Type B pancreatic cell (in vitro differentiated cells): ENCODE measurements at regions not wholly inside any gene's neighbourhood (a gene's known extent, or its start where the extent isn't known, plus 50 kb on each side); places are given as distances from the start of the nearest gene placed in this dataset.
A peak's percentile ranks its signal among the peaks of the same experiment; 100 is the strongest.

Experiments
- DNase-seq: peaks from one replicate; pipeline ENCODE4 v3.0.0; 2021; ENCODE audit warnings: mixed read lengths; ENCODE audit not compliant: unreplicated experiment; ENCODE audit errors: extremely low spot score
- H3K27ac Mint-ChIP-seq: 2 replicates; pipeline ENCODE4 v1.8.0; 2021; ENCODE audit warnings: mild to moderate bottlenecking, mixed read lengths
- H3K27me3 Mint-ChIP-seq: 2 replicates; pipeline ENCODE4 v1.8.0; 2021; ENCODE audit warnings: mixed read lengths
- H3K36me3 Mint-ChIP-seq: 2 replicates; pipeline ENCODE4 v1.8.0; 2021; ENCODE audit warnings: mixed read lengths
- H3K4me1 Mint-ChIP-seq: one replicate; pipeline ENCODE4 v1.8.0; 2021; ENCODE audit warnings: mixed read lengths; ENCODE audit not compliant: unreplicated experiment
- H3K4me3 Mint-ChIP-seq: 2 replicates; pipeline ENCODE4 v1.8.0; 2021; ENCODE audit warnings: mild to moderate bottlenecking, mixed read lengths
- H3K9me3 Mint-ChIP-seq: 2 replicates; pipeline ENCODE4 v1.8.0; 2021; ENCODE audit warnings: mixed read lengths
- TF ChIP-seq, protein P1 (sequence below): fragments of 200-600 bp; sonication (generic); conservative IDR thresholded peaks from 2 replicates; pipeline ENCODE4 v1.5.0; 2021; ENCODE audit warnings: antibody characterized with exemption, mild to moderate bottlenecking

DNA sequence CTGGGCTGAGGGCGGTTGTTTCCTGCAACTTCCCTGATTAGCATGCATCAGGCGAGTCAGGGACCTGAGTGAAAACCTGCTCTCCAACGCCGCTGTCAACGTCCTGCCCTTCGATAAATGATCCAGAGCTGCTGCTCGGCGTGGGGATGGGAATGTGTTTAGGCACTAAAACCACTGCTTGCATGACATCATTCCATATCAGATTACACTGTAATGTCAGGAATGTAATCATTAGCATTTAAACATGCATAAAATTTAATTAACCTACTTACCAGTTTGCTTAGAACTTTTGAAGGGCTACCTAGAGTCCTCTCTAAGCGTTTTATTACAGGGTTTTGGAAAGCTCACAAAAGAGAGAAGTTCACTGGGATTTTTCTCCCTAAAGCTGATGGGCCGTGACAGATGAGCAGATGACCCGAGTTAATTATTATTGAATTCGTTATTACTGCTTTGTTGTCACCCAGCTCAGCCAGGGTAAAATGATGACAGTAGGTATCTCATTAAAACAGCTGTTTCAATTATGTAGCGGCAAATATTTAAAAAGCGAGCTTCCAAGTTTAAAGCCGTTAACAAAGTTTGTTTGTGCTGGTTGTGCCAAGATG lies 685.6 kb upstream of the SALL3 start:
- H3K4me1 Mint-ChIP-seq: peaks cover 21% of the 10 kb centered on the region
- no peaks in the 10 kb centered on the region for H3K9me3 Mint-ChIP-seq
- H3K27ac Mint-ChIP-seq: no peak overlapping the region
- H3K36me3 Mint-ChIP-seq: no peaks in the 10 kb centered on the region
- TF ChIP-seq, protein P1, sequence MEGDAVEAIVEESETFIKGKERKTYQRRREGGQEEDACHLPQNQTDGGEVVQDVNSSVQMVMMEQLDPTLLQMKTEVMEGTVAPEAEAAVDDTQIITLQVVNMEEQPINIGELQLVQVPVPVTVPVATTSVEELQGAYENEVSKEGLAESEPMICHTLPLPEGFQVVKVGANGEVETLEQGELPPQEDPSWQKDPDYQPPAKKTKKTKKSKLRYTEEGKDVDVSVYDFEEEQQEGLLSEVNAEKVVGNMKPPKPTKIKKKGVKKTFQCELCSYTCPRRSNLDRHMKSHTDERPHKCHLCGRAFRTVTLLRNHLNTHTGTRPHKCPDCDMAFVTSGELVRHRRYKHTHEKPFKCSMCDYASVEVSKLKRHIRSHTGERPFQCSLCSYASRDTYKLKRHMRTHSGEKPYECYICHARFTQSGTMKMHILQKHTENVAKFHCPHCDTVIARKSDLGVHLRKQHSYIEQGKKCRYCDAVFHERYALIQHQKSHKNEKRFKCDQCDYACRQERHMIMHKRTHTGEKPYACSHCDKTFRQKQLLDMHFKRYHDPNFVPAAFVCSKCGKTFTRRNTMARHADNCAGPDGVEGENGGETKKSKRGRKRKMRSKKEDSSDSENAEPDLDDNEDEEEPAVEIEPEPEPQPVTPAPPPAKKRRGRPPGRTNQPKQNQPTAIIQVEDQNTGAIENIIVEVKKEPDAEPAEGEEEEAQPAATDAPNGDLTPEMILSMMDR: no peak
- no peak for DNase-seq
- peak overlapping the region; percentile 75 for H3K4me3 Mint-ChIP-seq
- H3K27me3 Mint-ChIP-seq: peaks cover 29% of the 10 kb centered on the region

DNA sequence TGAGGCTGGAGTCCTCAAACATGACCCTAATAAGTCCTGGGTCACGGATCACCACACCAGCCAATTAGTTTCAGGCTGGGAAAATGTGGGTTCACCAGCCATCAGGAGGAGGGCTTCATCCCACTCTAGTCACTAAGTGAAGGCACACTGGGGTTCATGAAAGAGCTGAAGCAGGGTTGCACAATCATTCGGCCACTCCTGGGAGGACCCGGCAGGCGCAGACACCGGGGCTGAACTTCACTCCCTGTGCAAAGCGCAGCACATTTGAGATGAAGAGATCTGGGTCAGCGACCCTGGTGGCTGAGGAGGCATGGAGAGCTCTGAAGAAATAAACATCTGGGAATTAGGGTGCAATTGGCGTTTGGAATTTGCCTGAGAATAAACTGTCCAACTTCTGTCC lies 684.4 kb upstream of the SALL3 start:
- H3K9me3 Mint-ChIP-seq: no peaks in the 10 kb centered on the region
- no peak overlapping the region for H3K27ac Mint-ChIP-seq
- no peaks in the 10 kb centered on the region for H3K36me3 Mint-ChIP-seq
- no peak for DNase-seq
- peaks cover 21% of the 10 kb centered on the region for H3K4me1 Mint-ChIP-seq
- peaks cover 29% of the 10 kb centered on the region for H3K27me3 Mint-ChIP-seq
- no peak overlapping the region for H3K4me3 Mint-ChIP-seq
- TF ChIP-seq, protein P1: no peak

DNA sequence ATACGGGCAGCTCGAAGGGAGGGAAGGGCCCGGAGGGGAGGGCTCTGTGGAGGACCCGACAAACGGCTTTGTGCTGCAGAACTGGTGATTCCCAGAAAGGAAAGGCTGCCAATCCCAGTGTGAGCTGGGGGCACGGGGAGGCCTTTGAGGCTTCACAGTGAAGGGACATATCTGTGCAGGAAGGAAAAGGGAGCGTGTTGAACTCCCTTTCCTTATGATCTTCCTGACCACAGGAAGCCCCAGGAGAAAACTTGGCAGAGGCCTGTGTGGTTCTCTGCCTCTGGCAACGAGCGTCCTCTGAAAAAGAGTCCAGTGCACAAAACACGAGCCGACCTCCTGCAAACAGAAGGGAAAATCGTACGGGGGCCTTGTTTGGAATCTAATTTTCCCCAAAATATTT lies 683.5 kb upstream of the SALL3 start:
- TF ChIP-seq, protein P1: no peak
- DNase-seq: no peak
- H3K4me3 Mint-ChIP-seq: no peak overlapping the region
- H3K27me3 Mint-ChIP-seq: peaks cover 25% of the 10 kb centered on the region
- H3K9me3 Mint-ChIP-seq: no peaks in the 10 kb centered on the region
- H3K4me1 Mint-ChIP-seq: peaks cover 27% of the 10 kb centered on the region
- no peaks in the 10 kb centered on the region for H3K36me3 Mint-ChIP-seq
- no peak overlapping the region for H3K27ac Mint-ChIP-seq

DNA sequence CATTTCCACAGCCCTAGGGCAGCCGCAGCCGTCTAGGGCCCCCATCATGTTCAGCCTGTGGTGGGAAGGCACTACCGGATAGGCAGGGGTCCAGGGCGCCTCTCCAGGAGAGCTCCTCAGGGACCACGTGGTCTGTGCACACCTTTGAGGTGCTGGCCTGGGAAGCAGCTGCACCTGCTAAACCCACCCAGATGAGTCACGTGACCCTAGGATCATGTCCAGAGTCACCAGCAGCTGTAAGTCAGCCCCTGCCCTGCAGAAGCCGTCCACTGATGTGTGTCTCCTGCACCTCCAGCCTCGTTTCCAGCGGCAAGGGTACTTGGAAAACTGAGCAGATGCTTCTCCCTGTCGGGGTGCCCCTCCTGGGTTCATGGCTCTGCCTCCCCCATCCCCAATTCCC lies 682.6 kb upstream of the SALL3 start:
- H3K27me3 Mint-ChIP-seq: peaks cover 29% of the 10 kb centered on the region
- H3K27ac Mint-ChIP-seq: no peak overlapping the region
- H3K9me3 Mint-ChIP-seq: no peaks in the 10 kb centered on the region
- H3K36me3 Mint-ChIP-seq: no peaks in the 10 kb centered on the region
- TF ChIP-seq, protein P1: no peak
- peaks cover 27% of the 10 kb centered on the region for H3K4me1 Mint-ChIP-seq
- DNase-seq: no peak
- no peak overlapping the region for H3K4me3 Mint-ChIP-seq

DNA sequence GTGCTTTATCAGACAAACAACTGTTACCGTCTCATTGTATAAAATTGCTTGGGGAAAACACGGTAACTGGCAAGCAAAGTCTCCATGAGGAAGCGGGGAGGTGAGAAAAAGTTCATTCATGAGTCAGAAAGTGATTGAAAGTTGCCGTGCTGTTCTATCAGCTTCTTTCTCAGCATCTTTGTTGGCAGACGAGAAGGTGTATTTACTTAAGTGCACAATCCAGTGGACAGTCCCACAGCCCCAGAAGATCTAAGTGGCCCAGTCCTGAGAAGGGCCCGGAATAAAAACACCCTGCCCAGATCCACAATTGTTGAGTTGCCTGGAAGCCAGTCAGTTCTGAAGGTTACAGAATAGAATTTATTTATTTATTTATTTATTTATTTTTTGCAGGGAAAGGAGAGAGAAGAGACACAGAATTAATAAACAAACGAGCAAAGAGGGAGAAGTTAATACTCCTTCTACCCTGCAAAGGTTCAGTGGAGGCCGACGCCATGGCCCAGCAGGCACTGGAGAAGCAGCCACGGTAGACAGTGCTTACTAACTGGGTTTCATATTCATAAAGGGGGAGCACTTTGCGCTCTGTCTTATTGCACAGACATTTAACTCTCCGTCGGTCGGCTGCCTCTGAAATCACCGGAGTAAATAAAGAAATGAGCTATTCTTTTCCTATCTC lies 676.0 kb upstream of the SALL3 start:
- Mint-ChIP-seq H3K4me1 (peaks cover 6% of the 10 kb centered on the region), H3K27ac (no peak overlapping the region), H3K9me3 (no peaks in the 10 kb centered on the region), H3K27me3 (peaks cover 4% of the 10 kb centered on the region), H3K4me3 (no peak overlapping the region), H3K36me3 (no peaks in the 10 kb centered on the region)
- no peak for DNase-seq
- TF ChIP-seq, protein P1: no peak
